ENCODE measurements at regions not wholly inside any gene's neighbourhood (a gene's known extent, or its start where the extent isn't known, plus 50 kb on each side); places are given as distances from the start of the nearest gene placed in this dataset.

DNA sequence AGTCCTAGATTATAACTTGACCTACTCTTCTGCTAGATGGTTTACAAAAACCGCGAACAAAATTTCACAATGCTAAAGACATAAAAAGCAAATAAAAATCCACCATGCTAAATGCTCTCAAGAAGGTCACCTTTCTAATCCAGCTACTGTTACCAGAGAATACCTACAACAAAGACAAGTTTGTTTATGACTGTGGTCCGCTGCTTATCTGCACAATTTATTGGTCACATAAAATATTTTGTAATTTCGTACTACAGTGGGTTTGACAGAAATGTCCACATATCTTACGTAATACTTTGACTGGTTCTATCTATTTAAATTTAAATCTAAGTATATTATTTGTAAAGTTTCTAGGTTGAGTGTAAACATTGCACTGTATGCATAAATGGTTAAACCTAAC lies 257.6 kb upstream of the ZNF608 start:
- no peak overlapping the region for H3K4me3 ChIP-seq (ENCODE audit: low read depth, low read length)
- no peak for DNase-seq (ENCODE audit: low read depth)
- no peak for TF ChIP-seq CTCF (IDR thresholded peaks at IDR 0.05; ENCODE audit: insufficient read depth, low read length)

GRCh38 chr5:125005266-125005665 lies 258.8 kb upstream of the ZNF608 start:
- TF ChIP-seq CTCF (IDR thresholded peaks at IDR 0.05; ENCODE audit: insufficient read depth, low read length), result no peak
- no peak overlapping the region for H3K4me3 ChIP-seq (ENCODE audit: low read depth, low read length)
- no peak for DNase-seq (ENCODE audit: low read depth)

DNA sequence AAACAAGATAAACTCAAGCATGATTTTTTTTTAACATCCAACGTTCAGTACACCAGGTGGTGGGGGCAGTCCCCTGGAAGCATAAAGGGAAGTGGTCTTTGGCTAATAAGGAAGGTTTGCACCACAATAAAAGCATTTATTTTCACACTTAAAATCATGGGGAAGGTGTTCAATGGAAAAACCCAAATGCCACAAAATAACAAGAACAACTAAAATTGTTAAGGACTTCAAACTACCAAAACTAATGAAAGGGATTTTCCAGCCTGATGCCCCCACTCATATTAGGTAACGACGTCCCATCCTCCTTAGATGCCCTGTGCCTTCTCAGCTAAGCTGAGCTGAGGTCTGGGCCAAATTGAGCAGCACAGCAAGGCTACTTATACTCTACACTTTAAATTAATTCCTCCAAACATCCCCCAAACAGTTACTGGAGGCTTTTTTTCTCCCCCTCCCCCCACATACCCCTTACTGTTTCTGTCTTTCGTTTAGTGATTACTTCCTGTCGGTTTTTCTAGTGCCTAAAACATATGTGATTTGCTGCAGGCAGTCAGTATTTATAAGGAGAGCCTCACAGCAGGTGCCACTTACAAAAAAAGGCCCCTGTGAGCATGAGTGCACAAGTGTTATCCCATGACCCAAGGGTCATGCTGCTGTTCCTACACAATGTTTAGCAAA lies 259.7 kb upstream of the ZNF608 start:
- TF ChIP-seq CTCF (IDR thresholded peaks at IDR 0.05; ENCODE audit: insufficient read depth, low read length), result no peak
- DNase-seq (ENCODE audit: low read depth), result no peak

DNA sequence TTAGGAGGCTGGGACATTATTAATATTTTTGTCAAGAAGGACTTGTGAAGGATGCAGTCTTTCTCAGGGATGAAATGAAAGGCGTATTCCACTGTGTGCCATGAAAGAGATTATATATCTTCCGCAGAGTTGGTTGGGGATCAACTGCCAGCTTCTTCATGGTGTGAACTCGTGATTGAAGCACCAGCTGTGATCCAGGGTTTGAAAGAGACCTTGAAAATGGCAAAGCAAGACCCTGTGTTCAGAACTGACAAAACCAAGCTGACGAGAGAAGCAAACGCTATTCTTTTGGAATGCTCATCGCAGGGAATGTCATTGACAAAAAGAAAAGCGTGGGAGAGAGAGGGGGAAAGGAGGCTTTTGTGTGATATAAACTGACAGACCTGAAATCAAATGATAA lies 263.9 kb upstream of the ZNF608 start:
- no peak for DNase-seq (ENCODE audit: low read depth)
- no peak for TF ChIP-seq CTCF (IDR thresholded peaks at IDR 0.05; ENCODE audit: insufficient read depth, low read length)
- H3K4me3 ChIP-seq (ENCODE audit: low read depth, low read length), result no peak overlapping the region

More for the DNA sequence above, 259.7 kb upstream of the ZNF608 start:
- no peak overlapping the region for H3K4me3 ChIP-seq (ENCODE audit: low read depth, low read length)

DNA sequence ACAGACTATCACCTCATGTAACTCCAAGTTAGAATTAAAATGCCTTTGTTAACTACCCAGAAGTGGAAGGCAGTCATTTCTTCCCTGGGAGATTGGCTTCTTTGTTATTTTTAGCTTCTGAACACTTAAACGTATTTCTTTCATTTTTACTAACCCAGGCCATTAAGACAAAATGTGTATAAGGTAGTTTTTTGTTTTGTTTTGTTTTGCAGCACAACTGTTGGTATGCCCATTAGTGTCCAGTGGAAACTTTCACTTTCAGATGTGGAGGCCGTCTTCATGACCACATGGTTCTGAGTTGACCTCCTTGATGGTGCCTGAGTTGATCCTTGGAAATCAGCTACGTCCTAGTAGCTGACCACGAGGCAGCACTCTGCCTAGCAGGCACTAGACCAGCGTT lies 264.6 kb upstream of the ZNF608 start:
- no peak for TF ChIP-seq CTCF (IDR thresholded peaks at IDR 0.05; ENCODE audit: insufficient read depth, low read length)
- no peak for DNase-seq (ENCODE audit: low read depth)

GRCh38 chr5:125011419-125011818 lies 265.0 kb upstream of the ZNF608 start:
- TF ChIP-seq CTCF (IDR thresholded peaks at IDR 0.05; ENCODE audit: insufficient read depth, low read length), result no peak
- no peak overlapping the region for H3K4me3 ChIP-seq (ENCODE audit: low read depth, low read length)
- DNase-seq (ENCODE audit: low read depth), result no peak

More for the DNA sequence above, 264.6 kb upstream of the ZNF608 start:
- H3K4me3 ChIP-seq (ENCODE audit: low read depth, low read length), result no peak overlapping the region

DNA sequence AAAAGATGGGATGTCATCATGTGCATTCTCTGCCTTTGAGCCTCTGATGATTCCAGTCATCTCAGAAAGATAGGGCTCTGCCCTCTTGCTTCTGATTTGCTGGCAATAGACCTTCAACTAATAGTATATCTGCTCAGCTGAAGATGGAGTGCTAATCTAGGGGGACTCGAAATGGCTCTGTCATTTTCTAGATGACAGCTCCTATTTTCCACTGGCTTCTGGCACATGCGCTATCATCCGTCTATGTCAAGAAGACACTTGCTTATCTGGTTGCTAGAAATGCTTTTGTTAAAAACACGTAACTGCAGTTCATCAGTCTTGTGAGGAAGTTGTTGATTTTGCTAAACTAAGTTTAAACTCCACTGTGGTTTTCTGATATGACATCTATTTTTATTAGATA lies 265.5 kb upstream of the ZNF608 start:
- no peak for TF ChIP-seq CTCF (IDR thresholded peaks at IDR 0.05; ENCODE audit: insufficient read depth, low read length)
- no peak for DNase-seq (ENCODE audit: low read depth)
- no peak overlapping the region for H3K4me3 ChIP-seq (ENCODE audit: low read depth, low read length)
